CD4-positive, alpha-beta T cell treated with Interleukin-21 for 1 hour (primary cell): ENCODE measurements at regions not wholly inside any gene's neighbourhood (a gene's known extent, or its start where the extent isn't known, plus 50 kb on each side); places are given as distances from the start of the nearest gene placed in this dataset.

Experiments
- DNase-seq: peaks from one replicate; pipeline ENCODE4 v3.0.0-alpha.2; 2020

- DNase-seq, result no peak
Observed at GRCh38 chr11:110918351-110918750, 206.1 kb upstream of the ARHGAP20 start.

GRCh38 chr11:110912437-110912836 lies 200.2 kb upstream of the ARHGAP20 start:
- DNase-seq, result no peak

DNA sequence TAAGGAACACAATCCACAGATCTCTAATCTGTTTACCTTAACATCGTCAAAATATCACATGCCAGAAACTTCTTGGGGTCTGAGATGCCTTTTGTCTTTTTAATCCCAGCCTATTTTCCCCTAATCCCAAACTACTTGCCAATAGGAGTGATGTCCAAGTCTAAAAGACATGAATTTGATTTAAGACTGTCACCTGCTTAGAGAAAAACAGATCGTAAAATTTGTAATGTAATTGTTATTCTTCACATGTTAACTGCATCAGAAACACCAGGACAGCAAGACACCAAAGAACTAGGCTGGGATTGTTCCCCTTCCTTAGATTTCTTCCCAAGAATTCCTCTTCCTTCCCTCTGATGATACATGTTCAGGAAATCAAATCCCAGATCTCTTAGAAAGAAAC lies 198.1 kb upstream of the ARHGAP20 start:
- DNase-seq, result no peak

DNA sequence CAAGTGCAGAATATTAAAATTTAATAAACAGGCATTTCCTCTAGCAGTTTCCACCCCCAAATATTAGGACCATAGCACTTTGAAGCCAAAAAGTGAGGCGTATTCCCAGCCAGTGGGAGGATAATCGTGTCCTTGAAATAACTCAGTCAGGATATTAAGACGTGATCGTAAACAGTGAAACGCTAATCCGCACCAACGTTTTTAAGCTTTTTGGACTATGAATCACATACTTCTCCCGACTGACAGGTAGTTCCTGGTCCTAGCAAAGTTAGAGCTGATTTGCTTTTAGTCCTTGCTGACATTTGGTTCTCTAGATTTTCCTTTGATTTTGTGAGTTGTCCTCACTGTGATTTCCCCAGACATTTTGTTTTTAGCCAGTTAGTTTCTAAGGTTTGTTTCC lies 197.1 kb upstream of the ARHGAP20 start:
- DNase-seq, result no peak

GRCh38 chr11:110908401-110909105 lies 196.3 kb upstream of the ARHGAP20 start:
- DNase-seq, result no peak

DNA sequence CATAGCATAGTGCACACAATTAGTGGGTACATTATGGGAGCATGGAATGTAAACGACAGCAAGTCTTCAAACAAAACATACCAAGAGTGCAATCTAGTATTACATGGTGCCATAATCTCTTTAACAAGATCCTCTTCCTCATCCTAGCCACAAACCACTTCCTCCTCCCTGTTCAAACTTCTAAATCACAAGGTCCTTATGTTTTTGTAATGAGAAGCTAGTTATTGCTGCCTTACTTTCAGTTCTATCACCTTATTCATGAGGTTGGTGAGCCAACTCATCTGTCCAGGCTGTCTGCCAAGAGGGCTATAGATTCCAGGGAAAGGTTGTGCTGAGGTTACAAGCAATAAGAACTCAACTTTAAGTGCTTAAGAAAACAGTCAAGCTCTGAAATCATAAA lies 195.4 kb upstream of the ARHGAP20 start:
- peak; percentile 21 for DNase-seq

- DNase-seq, result no peak
Observed at GRCh38 chr11:110903830-110904229, 191.6 kb upstream of the ARHGAP20 start.

DNA sequence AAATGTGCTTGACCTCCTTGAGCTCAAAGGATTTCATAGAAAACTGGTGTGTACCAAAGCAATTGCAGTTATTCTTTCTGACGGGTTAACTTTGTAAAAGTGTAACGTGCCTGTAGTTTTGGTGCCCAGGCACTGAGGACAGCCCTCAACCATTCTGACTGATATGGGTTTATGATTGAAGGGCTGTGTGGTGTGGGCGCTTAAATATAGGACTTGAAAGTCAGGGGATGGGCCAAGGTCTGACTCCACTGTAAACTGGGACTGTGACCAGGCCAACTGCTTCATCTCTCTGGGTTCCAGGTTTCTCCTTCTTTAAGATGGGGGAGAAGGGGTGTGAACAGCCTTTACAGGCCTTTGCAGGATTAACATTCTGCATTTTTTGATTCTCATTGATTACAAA lies 191.1 kb upstream of the ARHGAP20 start:
- no peak for DNase-seq

- DNase-seq, result no peak
Observed at GRCh38 chr11:110901441-110901840, 189.2 kb upstream of the ARHGAP20 start.

DNA sequence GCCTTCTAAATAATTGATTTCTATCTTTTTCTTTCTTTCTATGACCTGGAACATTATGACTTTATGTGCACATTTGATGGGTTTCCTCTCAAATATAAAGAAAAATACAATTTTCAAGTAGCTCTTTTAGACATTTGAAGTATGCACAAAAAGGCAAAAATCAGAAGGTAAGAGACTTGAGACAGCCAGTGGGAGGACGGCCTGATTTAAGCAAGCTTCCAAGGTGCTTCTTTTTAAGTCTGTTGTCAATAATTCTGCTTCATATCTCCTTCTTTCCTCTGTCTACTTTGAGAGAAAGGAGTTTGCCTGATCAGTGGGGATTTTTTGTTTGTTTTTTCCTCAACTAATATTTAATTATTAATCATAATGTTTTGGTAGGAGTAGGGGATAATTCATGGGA lies 188.2 kb upstream of the ARHGAP20 start:
- DNase-seq, result no peak

DNA sequence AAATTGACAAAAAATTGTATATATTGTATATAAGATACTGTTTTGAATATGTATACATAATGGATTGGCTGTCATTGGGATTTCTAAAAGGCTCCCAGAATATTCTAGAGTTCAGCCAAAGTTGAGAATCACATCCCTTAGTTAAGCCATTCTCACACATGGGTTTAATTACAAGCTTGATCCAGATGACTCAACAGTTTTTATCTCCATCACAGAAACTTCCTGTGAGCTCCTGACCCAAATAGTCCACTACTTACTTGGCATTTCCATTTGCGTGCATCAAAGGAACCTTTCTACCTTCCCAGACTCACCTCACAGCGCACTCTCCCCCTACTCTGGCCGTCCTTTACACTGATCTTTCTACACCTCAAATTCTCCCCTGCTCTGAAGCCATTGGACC lies 184.8 kb upstream of the ARHGAP20 start:
- DNase-seq, result no peak

DNA sequence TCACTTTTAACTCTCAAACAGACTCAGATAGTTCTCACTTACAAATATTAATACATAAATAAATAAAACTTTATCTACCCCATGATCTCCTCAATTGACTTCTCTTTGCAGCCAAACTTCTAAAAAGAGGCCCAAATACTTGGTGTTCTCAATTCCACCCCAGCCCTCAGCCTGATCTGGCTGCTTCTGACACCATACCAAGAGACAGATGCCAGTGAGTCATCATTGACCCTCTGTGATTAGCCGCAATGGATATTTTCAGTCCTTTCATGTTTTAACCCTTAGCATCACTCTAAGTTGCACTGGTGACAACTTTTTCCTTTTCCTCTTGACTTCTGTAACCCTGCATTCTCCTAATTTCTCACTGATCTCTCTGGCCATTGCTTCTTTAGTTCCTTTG lies 184.1 kb upstream of the ARHGAP20 start:
- no peak for DNase-seq

DNA sequence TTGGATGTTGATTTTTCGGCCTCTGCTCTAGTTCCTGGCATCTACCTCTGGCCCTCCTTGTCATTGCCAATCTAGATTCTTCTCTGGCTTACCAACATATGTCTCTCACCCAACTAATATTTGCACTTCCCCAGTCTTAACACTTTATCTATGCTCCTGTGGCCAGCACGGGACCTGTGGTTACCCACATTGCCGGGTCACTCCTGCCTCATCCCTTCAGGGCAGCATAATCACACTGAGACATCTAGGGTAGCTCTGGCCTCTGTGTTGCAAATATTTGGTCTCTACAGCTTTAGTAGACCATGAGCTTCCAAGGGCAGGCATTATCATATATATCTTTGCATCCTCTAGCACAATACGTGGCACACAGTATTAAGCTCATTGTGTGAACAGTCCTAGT lies 182.0 kb upstream of the ARHGAP20 start:
- DNase-seq, result no peak

GRCh38 chr11:110892741-110893285 lies 180.6 kb upstream of the ARHGAP20 start:
- no peak for DNase-seq

- DNase-seq, result no peak
Observed at GRCh38 chr11:110891411-110891810, 179.2 kb upstream of the ARHGAP20 start.

DNA sequence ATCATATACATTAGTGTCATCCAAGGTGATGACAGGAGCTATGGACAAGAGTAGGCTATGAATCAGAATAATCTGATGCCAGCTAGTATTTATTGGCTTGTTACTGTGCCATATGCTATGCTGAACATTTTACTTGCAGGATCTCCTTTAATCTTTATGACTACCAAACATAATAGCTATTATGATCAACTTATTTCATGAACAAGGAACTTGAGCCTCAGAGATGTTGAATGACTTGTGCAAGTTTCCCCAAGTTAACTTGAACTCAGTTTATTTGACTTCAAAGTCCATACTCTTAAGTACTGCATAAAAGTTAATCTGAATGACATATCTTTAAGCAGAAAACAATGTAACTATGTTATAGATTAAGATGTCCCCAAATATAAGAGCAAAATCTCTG lies 178.8 kb upstream of the ARHGAP20 start:
- DNase-seq, result no peak

GRCh38 chr11:110886288-110886970 lies 174.2 kb upstream of the ARHGAP20 start:
- DNase-seq, result no peak

GRCh38 chr11:110883256-110883655 lies 171.0 kb upstream of the ARHGAP20 start:
- DNase-seq, result no peak

DNA sequence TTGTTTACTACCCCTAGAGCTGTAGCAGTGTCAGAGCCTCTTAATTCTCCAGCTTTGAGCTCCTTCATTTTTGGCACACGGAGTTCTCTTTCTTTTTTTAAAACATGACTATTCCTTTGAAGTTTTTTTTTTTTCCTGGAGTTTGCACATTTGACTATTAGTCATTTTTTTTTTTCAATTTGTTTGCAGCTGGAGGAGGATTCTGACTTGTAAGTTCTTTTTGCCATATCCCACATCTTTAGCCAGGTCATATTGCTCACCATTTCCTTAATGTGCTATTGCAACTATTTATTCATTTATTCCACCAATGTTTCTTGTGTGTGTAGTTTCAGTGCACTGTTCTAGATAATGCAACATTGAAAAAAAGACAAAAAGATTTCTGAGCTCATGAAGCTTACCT lies 166.3 kb upstream of the ARHGAP20 start:
- DNase-seq, result no peak

DNA sequence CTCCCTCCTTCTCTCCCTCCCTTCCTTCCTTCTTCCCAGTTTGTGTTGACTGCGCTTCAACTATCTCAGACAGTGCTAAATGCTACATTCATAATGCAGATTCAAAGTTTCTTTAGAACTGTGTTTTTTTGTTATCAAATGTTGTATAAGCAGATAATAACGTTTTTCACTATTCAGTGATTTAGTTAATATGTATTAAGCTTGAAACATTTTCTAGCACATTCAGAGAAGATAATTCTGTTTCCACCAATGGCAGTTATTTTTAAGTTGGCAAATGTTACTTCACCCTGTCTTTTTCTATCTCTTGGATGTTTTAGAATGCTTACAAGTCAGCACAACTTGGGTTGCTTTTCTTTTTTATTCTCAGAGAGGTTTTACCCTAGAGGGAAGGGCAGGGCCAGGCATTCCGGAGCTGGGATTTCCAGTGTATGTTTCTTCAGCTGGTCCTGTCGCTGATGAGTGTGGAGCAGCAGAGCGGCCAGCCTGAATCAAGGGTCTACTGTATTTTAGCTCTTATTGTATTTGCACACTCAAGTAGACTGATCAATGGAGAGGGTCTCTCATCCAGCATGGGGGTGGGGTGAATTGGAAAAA lies 162.3 kb upstream of the ARHGAP20 start:
- no peak for DNase-seq

GRCh38 chr11:110873975-110874374 lies 161.7 kb upstream of the ARHGAP20 start:
- DNase-seq, result no peak

DNA sequence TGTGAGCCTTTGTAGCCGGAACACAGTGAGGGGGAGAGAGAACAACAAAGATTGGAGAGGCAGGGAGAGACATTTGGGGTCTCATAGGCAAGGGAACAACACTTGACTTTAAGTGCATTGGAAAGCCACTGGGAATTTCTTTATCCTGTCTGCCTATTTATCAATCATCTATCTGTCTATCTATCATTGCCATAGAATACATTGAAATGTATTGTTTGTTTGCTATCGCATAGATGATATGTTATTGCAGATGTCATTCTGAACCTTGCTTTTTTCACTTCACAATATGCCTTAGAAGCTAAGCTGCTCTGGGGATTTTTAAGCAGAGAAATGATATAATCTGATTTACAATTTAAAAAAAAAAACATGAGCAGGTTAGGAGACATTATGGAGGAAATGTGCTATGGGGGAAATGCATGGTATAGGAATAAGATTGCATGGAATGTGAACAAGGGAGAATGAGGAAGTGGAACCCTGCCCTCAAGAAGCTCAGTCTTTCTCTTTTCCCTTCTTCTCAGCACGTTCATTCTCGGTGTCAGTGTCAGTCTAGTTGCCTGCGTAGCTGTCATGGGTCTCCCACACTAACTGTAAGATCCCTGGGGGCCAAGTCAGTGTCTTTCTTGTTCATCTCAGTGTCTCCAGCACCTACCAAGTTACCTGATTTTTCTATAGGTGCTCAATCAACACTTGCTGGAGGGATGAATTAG lies 158.7 kb upstream of the ARHGAP20 start:
- DNase-seq, result no peak

- no peak for DNase-seq
Observed at GRCh38 chr11:110867951-110868350, 155.7 kb upstream of the ARHGAP20 start.

- DNase-seq, result no peak
Observed at GRCh38 chr11:110866081-110866480, 153.8 kb upstream of the ARHGAP20 start.
